ENCODE measurements at regions not wholly inside any gene's neighbourhood (a gene's known extent, or its start where the extent isn't known, plus 50 kb on each side); places are given as distances from the start of the nearest gene placed in this dataset.
"Not testable (repeated sequence)": the region's sequence is repeated elsewhere in the genome, so short reads cannot be mapped to it uniquely, and the experiment has no call there.

DNA sequence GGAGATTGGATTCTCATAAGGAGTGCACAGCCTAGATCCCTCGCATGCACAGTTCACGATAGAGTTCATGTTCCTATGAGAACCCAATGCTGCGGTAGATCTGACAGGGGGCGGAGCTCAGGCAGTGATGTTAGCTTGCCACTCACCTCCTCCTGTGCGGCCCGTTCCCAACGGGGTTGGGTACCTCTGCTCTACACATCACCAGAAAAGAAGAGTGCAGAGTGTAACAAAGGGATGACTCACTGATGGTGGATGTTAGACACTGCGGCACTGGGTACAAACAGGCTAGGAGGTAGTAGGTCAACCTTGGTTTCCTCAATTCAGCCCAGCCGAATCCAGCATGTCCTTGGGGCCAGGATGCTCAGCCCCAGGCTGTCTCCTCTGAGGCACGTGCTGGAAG is 66.8 kb upstream of the CHST15 start:
- DNase-seq = no peak

- DNase-seq = no peak
Observed at GRCh38 chr10:124159153-124159552, 65.8 kb upstream of the CHST15 start.

GRCh38 chr10:124158592-124158991 is 65.2 kb upstream of the CHST15 start:
- DNase-seq = no peak

DNA sequence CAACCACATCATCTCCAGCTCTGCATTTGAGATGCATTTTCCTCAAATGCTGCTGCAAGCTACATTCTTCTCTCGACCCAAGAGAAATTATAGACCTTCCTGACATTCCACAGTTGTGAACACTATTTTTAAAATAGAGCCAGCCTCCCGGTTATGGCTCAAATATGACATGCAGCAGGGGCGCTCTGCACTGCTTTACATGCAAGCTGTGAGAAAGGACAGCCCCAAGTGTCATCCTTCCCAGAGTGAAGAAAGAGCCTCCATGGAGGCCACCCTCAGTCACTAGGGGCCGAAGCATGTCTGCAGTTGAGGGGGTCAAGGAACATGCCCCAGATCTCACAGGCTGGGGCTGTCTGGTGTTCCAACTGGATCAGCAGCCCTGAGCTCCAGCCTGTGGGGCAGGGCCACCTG is 63.9 kb upstream of the CHST15 start:
- no peak for DNase-seq

- peak in 1 of 2 donors; percentile 34 for DNase-seq
Observed at GRCh38 chr10:124156524-124157260, 63.3 kb upstream of the CHST15 start.

GRCh38 chr10:124155781-124156435 is 62.5 kb upstream of the CHST15 start:
- no peak for DNase-seq

DNA sequence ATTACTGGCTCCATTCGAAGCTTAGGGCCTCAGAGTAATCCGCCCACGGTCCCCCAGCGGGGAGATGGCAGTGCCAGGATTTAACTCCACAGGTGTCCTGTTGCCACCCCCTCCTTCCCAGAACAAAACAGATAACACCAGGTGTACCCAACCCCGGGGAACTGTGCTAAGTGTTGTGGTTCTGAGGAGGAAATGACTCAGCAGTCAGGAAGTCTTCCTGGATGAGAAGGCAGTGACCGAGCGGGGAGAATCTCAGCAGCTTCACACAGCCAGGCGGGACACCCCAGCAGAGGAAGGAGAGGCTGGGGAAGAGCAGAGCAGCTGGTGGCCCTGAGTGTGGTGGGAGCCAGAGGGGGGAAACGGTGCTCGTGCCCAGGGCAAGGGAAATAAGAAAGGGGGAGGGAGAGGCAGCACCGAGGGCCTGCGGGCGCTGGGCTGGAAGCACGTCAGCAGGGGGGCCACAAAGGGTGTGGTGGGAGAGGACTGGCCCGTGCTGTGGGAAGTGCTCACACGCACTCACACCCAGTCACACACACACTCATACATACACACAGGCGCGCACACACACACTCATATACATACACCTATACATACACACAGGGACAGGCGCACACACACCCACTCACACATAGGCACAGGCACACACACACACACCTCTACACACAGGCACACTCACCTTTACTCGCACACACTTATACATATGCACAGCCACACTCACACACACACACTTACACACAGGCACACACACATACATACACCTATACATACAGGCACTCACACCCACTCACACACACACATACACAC is 59.8 kb upstream of the CHST15 start:
- DNase-seq = peak; percentile 30 to 55

GRCh38 chr10:124152139-124153022 is 59.0 kb upstream of the CHST15 start:
- peak in 1 of 2 donors; percentile 8 for DNase-seq

- no peak for DNase-seq
Observed at GRCh38 chr10:124151466-124152095, 58.2 kb upstream of the CHST15 start.

DNA sequence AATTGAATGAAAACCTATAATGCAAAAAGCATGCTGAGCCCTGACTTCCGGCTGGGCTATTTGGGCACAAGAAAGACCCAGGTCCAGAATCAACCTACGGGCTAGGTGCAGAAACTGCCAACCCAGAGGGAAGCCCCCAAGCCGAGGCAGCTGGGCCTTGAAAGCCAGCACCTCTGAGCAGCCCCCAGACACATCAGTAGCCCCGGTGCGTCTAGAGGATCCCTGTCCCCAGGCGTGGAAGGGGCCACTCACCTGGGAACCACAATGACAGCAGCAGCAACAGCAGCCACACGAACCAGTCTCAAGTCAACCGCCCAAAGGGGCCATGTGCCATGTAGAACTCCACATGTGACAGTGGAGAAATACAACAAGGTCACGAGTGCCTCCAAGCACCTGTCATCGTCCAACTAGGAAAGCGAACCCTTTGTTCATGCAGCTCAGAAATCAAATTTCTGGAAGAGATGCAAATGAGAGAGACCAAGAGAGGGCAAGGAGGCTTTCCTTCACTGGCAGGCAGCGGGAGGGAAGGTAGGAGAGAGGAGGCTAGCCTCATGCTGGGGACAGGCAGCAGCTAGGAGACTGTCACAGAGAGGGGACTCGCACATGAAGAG is 57.5 kb upstream of the CHST15 start:
- no peak for DNase-seq

DNA sequence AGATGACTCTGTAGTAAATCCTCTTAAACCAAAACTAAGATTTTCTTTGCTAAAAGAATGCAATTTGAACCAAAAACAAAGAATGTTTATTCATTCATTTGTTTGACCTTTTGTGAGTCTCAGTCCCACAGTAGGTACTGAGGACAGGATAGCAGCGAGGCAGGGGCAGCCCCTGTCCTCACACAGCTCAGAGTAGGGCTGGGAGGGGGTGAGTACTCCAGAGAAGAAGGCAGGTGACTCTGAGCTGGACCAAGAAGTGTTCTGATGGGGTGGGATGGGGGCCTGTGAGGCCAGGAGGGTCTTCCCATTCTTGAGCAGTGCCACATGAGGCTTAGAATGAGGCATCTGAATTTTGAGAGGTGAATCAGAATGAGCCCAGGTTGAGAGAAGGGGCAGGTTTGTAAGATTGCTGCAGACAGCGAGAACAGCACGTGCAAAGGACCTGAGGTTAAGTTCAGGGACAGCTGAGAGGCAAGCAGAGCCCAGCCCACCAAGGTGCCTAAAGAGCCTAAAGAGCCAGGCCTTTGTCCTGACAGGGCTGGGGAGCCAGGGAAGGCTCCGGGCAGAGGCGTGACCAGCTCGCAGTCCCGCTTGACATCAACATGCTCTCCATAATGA is 56.9 kb upstream of the CHST15 start:
- no peak for DNase-seq

GRCh38 chr10:124149189-124150042 is 56.0 kb upstream of the CHST15 start:
- no peak for DNase-seq

GRCh38 chr10:124148509-124149188 is 55.3 kb upstream of the CHST15 start:
- not testable (repeated sequence) for DNase-seq

GRCh38 chr10:124146483-124146882 is 53.1 kb upstream of the CHST15 start:
- DNase-seq = no peak

DNA sequence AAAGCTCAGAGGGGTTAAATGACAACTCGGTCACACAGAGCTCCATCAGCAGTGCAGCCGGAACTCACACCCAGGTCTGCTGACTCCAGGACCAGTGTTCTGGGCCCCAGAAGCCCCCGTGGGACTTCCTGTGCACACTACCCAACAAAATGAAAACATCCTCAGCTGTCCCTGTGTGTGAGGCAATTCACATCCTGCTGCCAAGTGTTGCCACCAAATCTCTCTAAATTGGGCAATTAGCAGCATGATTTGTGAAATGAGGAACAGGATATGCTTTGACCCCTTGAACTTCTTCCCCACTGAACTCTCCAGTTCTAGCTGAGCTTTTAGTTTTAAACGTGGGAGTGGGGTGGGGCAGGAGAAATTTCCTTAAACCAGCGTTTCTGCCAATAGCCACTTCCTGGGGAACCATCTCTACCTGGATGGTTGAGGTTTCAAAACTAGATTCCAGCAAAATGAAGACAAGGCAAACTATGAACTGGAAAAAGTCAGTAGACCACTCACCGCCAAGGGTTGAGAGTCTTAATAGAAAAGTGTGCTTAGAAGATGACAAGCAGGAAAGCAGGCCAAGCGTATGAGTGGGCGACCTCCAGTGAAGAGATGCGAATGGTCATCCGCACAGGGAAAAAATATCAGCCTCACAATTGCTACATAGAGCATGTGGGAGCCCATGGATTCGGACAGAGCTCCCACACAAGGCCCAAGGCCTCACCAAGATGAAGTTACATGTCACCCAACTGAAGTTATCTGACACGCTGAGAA is 51.9 kb upstream of the CHST15 start:
- DNase-seq = peak in 1 of 2 donors; percentile 74

GRCh38 chr10:124144536-124144935 is 51.1 kb upstream of the CHST15 start:
- DNase-seq = no peak

DNA sequence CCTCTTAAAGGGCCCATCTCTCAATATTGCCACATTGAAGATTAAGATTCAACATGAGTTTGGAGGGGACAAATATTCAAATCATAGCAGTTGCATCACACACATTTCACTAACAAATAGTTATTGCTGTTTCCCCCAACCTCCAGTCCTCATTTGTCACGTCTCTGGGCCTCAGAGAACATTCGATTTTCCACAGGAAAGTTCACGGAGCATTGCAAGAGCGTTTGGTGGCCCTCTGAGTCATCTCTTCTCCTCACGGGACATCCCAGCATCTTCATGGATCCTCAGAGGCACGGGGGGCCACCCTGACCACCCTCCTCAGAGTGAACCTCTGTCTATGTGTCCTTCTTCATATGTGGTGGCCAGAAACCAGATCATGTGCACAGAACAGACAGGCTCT is 50.3 kb upstream of the CHST15 start:
- DNase-seq = no peak
